ENCODE measurements at regions not wholly inside any gene's neighbourhood (a gene's known extent, or its start where the extent isn't known, plus 50 kb on each side); places are given as distances from the start of the nearest gene placed in this dataset.

DNA sequence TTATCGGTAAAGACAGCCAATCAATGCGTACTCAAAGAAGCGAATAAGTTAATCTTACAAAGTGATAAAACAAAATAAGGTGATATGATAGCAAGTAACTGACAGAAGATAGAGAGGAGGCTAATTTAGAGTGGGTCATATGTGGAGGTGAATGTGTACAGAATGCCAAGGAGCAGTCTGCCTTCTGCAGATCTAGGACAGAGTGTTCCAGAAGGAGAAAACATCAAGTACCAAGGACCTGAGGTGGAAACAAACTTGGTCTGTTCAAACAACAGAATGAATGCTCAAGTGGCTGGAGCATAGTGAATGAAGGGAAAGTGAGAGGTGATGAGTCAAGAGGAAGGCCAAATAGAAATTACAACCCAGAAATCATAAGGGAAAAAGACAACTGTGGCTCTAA lies 170.3 kb upstream of the BMP4 start:
- no peaks in the 10 kb centered on the region for H3K36me3 ChIP-seq (ENCODE audit: control insufficient read depth, low read length)
- H4K20me1 ChIP-seq (ENCODE audit: control insufficient read depth, insufficient read depth, low read depth, low read length): no peaks in the 10 kb centered on the region
- H3F3A ChIP-seq (ENCODE audit: control insufficient read depth, insufficient read depth): no peaks in the 10 kb centered on the region
- H3K9me3 ChIP-seq (ENCODE audit: control insufficient read depth, insufficient read depth, low read length): no peaks in the 10 kb centered on the region
- H3K27me3 ChIP-seq (ENCODE audit: control insufficient read depth, low read length): no peaks in the 10 kb centered on the region
- H3K4me1 ChIP-seq (ENCODE audit: control insufficient read depth, low read length): no peaks in the 10 kb centered on the region
- no peak overlapping the region for H3K4me3 ChIP-seq (ENCODE audit: low read length)
- no peak overlapping the region for H3K27ac ChIP-seq (ENCODE audit: low read depth, low read length)
- H3K79me2 ChIP-seq (ENCODE audit: control insufficient read depth, low read length): no peaks in the 10 kb centered on the region
- TF ChIP-seq, protein P1, sequence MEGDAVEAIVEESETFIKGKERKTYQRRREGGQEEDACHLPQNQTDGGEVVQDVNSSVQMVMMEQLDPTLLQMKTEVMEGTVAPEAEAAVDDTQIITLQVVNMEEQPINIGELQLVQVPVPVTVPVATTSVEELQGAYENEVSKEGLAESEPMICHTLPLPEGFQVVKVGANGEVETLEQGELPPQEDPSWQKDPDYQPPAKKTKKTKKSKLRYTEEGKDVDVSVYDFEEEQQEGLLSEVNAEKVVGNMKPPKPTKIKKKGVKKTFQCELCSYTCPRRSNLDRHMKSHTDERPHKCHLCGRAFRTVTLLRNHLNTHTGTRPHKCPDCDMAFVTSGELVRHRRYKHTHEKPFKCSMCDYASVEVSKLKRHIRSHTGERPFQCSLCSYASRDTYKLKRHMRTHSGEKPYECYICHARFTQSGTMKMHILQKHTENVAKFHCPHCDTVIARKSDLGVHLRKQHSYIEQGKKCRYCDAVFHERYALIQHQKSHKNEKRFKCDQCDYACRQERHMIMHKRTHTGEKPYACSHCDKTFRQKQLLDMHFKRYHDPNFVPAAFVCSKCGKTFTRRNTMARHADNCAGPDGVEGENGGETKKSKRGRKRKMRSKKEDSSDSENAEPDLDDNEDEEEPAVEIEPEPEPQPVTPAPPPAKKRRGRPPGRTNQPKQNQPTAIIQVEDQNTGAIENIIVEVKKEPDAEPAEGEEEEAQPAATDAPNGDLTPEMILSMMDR (IDR thresholded peaks at IDR 0.05; ENCODE audit: low read depth, low read length, poor library complexity, severe bottlenecking): no peak
- no peak for TF ChIP-seq EZH2phosphoT487 (IDR thresholded peaks at IDR 0.05; ENCODE audit: borderline replicate concordance, low read length)
- no peak overlapping the region for H3K4me2 ChIP-seq (ENCODE audit: low read length)
- no peaks in the 10 kb centered on the region for H3K9me2 ChIP-seq (replicated peaks; ENCODE audit: control insufficient read depth, low read length)

DNA sequence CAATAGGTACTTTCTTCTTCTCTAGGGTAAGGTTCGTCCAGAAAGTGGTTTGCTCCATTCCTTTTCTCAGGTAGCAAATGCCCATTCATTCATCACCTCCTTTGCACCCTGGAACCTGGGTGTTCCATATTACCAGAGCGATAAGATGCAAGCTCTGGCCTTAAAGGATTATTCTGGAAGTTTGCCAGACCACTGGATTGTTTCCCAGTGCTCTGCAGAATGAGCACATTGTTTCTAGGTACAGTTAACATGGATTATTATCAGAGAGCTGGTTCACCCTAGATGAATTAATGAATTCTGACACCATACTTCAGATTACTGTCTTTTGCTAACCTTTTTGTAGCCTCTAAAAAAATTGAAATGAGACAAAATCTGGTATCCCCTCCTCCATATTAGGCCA lies 170.9 kb upstream of the BMP4 start:
- H3K27ac ChIP-seq (ENCODE audit: low read depth, low read length): no peak overlapping the region
- H3K4me2 ChIP-seq (ENCODE audit: low read length): no peak overlapping the region
- TF ChIP-seq, protein P1 (IDR thresholded peaks at IDR 0.05; ENCODE audit: low read depth, low read length, poor library complexity, severe bottlenecking): no peak
- TF ChIP-seq EZH2phosphoT487 (IDR thresholded peaks at IDR 0.05; ENCODE audit: borderline replicate concordance, low read length): no peak
- H3K36me3 ChIP-seq (ENCODE audit: control insufficient read depth, low read length): no peaks in the 10 kb centered on the region
- no peaks in the 10 kb centered on the region for H3K9me3 ChIP-seq (ENCODE audit: control insufficient read depth, insufficient read depth, low read length)
- no peak overlapping the region for H3K4me3 ChIP-seq (ENCODE audit: low read length)
- no peaks in the 10 kb centered on the region for H3K4me1 ChIP-seq (ENCODE audit: control insufficient read depth, low read length)
- H3K27me3 ChIP-seq (ENCODE audit: control insufficient read depth, low read length): no peaks in the 10 kb centered on the region
- H3F3A ChIP-seq (ENCODE audit: control insufficient read depth, insufficient read depth): no peaks in the 10 kb centered on the region
- no peaks in the 10 kb centered on the region for H3K9me2 ChIP-seq (replicated peaks; ENCODE audit: control insufficient read depth, low read length)
- H4K20me1 ChIP-seq (ENCODE audit: control insufficient read depth, insufficient read depth, low read depth, low read length): no peaks in the 10 kb centered on the region
- no peaks in the 10 kb centered on the region for H3K79me2 ChIP-seq (ENCODE audit: control insufficient read depth, low read length)

DNA sequence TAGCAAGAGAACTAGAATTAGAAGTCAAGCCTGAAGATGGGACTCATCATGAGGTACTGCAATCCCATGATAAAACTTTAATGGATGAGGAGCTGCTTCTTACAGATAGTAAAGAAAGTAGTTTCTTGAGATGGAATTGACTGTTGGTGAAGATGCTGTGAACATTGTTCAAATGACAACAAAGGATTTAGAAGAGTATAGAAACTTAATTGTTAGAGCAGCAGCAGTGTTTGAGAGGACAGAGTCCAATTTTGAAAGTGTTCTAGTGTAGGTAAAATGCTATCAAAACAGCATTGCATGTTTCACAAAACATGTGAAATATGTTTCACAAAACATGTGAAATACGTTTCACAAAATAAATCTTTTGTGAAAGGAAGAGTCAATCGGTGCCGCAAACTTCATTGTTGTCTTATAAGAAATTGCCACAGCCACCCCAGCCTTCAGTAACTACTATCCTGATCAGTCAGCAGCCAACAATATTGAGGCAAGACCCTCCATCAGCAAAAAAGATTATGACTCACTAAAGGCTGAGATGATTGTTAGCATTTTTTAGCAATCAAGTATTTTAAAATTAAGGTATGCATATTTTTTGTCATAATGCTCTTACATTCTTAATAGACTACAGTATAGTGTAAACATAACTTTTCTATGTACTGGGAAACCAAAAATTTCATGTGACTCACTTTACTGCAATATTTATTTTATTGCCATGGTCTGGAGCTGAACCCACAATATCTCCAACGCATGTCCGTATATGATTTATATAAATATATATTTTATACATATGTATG lies 173.4 kb upstream of the BMP4 start:
- Histone ChIP-seq H4K20me1 (ENCODE audit: control insufficient read depth, insufficient read depth, low read depth, low read length) (no peaks in the 10 kb centered on the region), H3K36me3 (ENCODE audit: control insufficient read depth, low read length) (no peaks in the 10 kb centered on the region), H3K9me3 (ENCODE audit: control insufficient read depth, insufficient read depth, low read length) (no peaks in the 10 kb centered on the region), H3K27ac (ENCODE audit: low read depth, low read length) (no peak overlapping the region), H3K9me2 (replicated peaks; ENCODE audit: control insufficient read depth, low read length) (no peaks in the 10 kb centered on the region), H3K4me3 (ENCODE audit: low read length) (no peak overlapping the region), H3K4me2 (ENCODE audit: low read length) (no peak overlapping the region), H3K79me2 (ENCODE audit: control insufficient read depth, low read length) (no peaks in the 10 kb centered on the region), H3K27me3 (ENCODE audit: control insufficient read depth, low read length) (no peaks in the 10 kb centered on the region), H3K4me1 (ENCODE audit: control insufficient read depth, low read length) (no peaks in the 10 kb centered on the region), H3F3A (ENCODE audit: control insufficient read depth, insufficient read depth) (no peaks in the 10 kb centered on the region)
- TF ChIP-seq, protein P1 (IDR thresholded peaks at IDR 0.05; ENCODE audit: low read depth, low read length, poor library complexity, severe bottlenecking): no peak
- TF ChIP-seq EZH2phosphoT487 (IDR thresholded peaks at IDR 0.05; ENCODE audit: borderline replicate concordance, low read length): no peak
